ENCODE measurements at regions not wholly inside any gene's neighbourhood (a gene's known extent, or its start where the extent isn't known, plus 50 kb on each side); places are given as distances from the start of the nearest gene placed in this dataset.
A peak's percentile ranks its signal among the peaks of the same experiment; 100 is the strongest.

- Histone ChIP-seq H3K79me1 (replicated peaks; ENCODE audit: low read length, poor library complexity, severe bottlenecking) (no peaks in the 10 kb centered on the region), H3K9ac (ENCODE audit: low read length) (no peak overlapping the region), H3K36me3 (ENCODE audit: control insufficient read depth in 1 of 2, insufficient read depth in 2 of 2, low read depth in 1 of 2, low read length in 2 of 2) (peaks cover 0 to 3% of the 10 kb centered on the region in 2 experiments), H2BK15ac (ENCODE audit: low read depth, poor library complexity, severe bottlenecking) (peak overlapping the region; percentile 4), H3K4ac (ENCODE audit: low read depth in 1 of 2, low read length in 2 of 2) (peak overlapping the region in 1 of 2 experiments; percentile 25), H2AFZ (ENCODE audit: low read depth, low read length) (no peak overlapping the region), H3K9me3 (ENCODE audit: control insufficient read depth, low read length) (peaks cover 5% of the 10 kb centered on the region), H4K91ac (ENCODE audit: low read length) (peak overlapping the region; percentile 44), H3K4me3 (ENCODE audit: insufficient read depth in 1 of 2, low read depth in 1 of 2, low read length in 2 of 2) (no peak overlapping the region), H3K4me1 (ENCODE audit: control insufficient read depth, insufficient read depth, low read depth, low read length) (peaks cover 7% of the 10 kb centered on the region), H2AK5ac (ENCODE audit: low read length, severe bottlenecking) (no peak overlapping the region), H2BK120ac (ENCODE audit: low read depth, low read length) (no peak overlapping the region), H2BK12ac (ENCODE audit: low read length in 2 of 2) (no peak overlapping the region), H3K18ac (ENCODE audit: low read depth in 1 of 2, low read length in 2 of 2) (peak overlapping the region; percentile 32 to 35), H4K8ac (ENCODE audit: low read length) (no peak overlapping the region), H2BK5ac (ENCODE audit: low read depth, low read length, poor library complexity, severe bottlenecking) (no peak overlapping the region), H3K4me2 (ENCODE audit: low read length, poor library complexity, severe bottlenecking) (no peak overlapping the region), H3K14ac (ENCODE audit: low read length in 2 of 2) (peak overlapping the region in 1 of 2 experiments; percentile 31), H3K27ac (ENCODE audit: low read length, poor library complexity, severe bottlenecking) (no peak overlapping the region), H3K27me3 (ENCODE audit: control insufficient read depth in 1 of 2, insufficient read depth in 1 of 2, low read length in 2 of 2) (peaks cover 0 to 9% of the 10 kb centered on the region in 2 experiments), H3K23ac (ENCODE audit: low read length in 2 of 2) (no peak overlapping the region)
- no peak for DNase-seq
- 97% methylated on average over 17 of the region's 17 CpGs for WGBS
Measured at GRCh38 chr7:45986355-45987298, 65.6 kb upstream of the IGFBP3 start.

- Histone ChIP-seq H2BK120ac (ENCODE audit: low read depth, low read length) (no peak overlapping the region), H3K9me3 (ENCODE audit: control insufficient read depth, low read length) (peaks cover 5% of the 10 kb centered on the region), H3K14ac (ENCODE audit: low read length in 2 of 2) (no peak overlapping the region), H4K8ac (ENCODE audit: low read length) (no peak overlapping the region), H2BK5ac (ENCODE audit: low read depth, low read length, poor library complexity, severe bottlenecking) (no peak overlapping the region), H3K27ac (ENCODE audit: low read length, poor library complexity, severe bottlenecking) (no peak overlapping the region), H3K4me1 (ENCODE audit: control insufficient read depth, insufficient read depth, low read depth, low read length) (peaks cover 10% of the 10 kb centered on the region), H2AFZ (ENCODE audit: low read depth, low read length) (no peak overlapping the region), H3K79me1 (replicated peaks; ENCODE audit: low read length, poor library complexity, severe bottlenecking) (no peaks in the 10 kb centered on the region), H3K27me3 (ENCODE audit: control insufficient read depth in 1 of 2, insufficient read depth in 1 of 2, low read length in 2 of 2) (peaks cover 0 to 9% of the 10 kb centered on the region in 2 experiments), H2AK5ac (ENCODE audit: low read length, severe bottlenecking) (no peak overlapping the region), H3K4me3 (ENCODE audit: insufficient read depth in 1 of 2, low read depth in 1 of 2, low read length in 2 of 2) (no peak overlapping the region), H3K23ac (ENCODE audit: low read length in 2 of 2) (no peak overlapping the region), H3K9ac (ENCODE audit: low read length) (no peak overlapping the region), H3K4me2 (ENCODE audit: low read length, poor library complexity, severe bottlenecking) (no peak overlapping the region), H2BK12ac (ENCODE audit: low read length in 2 of 2) (no peak overlapping the region), H2BK15ac (ENCODE audit: low read depth, poor library complexity, severe bottlenecking) (no peak overlapping the region), H3K4ac (ENCODE audit: low read depth in 1 of 2, low read length in 2 of 2) (no peak overlapping the region), H3K18ac (ENCODE audit: low read depth in 1 of 2, low read length in 2 of 2) (peak overlapping the region; percentile 3 to 35), H4K91ac (ENCODE audit: low read length) (no peak overlapping the region), H3K36me3 (ENCODE audit: control insufficient read depth in 1 of 2, insufficient read depth in 2 of 2, low read depth in 1 of 2, low read length in 2 of 2) (peaks cover 0 to 3% of the 10 kb centered on the region in 2 experiments)
- DNase-seq, result peak; percentile 73
- 57% methylated on average over 4 of the region's 4 CpGs for WGBS
Measured at GRCh38 chr7:45985902-45986301, 64.8 kb upstream of the IGFBP3 start.

GRCh38 chr7:45984386-45985295 is 63.6 kb upstream of the IGFBP3 start:
- 90% methylated on average over 6 of the region's 6 CpGs for WGBS
- DNase-seq, result no peak

More at GRCh38 chr7:45984386-45985295, 63.6 kb upstream of the IGFBP3 start:
- Histone ChIP-seq H3K36me3 (ENCODE audit: control insufficient read depth in 1 of 2, insufficient read depth in 2 of 2, low read depth in 1 of 2, low read length in 2 of 2) (peaks cover 0 to 3% of the 10 kb centered on the region in 2 experiments), H3K9me3 (ENCODE audit: control insufficient read depth, low read length) (peaks cover 5% of the 10 kb centered on the region), H2BK12ac (ENCODE audit: low read length in 2 of 2) (peak overlapping the region; percentile 6 to 51), H3K4me3 (ENCODE audit: insufficient read depth in 1 of 2, low read depth in 1 of 2, low read length in 2 of 2) (no peak overlapping the region), H2BK15ac (ENCODE audit: low read depth, poor library complexity, severe bottlenecking) (peak overlapping the region; percentile 45), H2BK5ac (ENCODE audit: low read depth, low read length, poor library complexity, severe bottlenecking) (no peak overlapping the region), H3K9ac (ENCODE audit: low read length) (no peak overlapping the region), H3K4ac (ENCODE audit: low read depth in 1 of 2, low read length in 2 of 2) (no peak overlapping the region), H3K27me3 (ENCODE audit: control insufficient read depth in 1 of 2, insufficient read depth in 1 of 2, low read length in 2 of 2) (peaks cover 0 to 2% of the 10 kb centered on the region in 2 experiments), H2AFZ (ENCODE audit: low read depth, low read length) (peak overlapping the region; percentile 7), H3K23ac (ENCODE audit: low read length in 2 of 2) (no peak overlapping the region), H3K79me1 (replicated peaks; ENCODE audit: low read length, poor library complexity, severe bottlenecking) (no peaks in the 10 kb centered on the region), H3K4me1 (ENCODE audit: control insufficient read depth, insufficient read depth, low read depth, low read length) (peaks cover 18% of the 10 kb centered on the region), H4K8ac (ENCODE audit: low read length) (no peak overlapping the region), H3K4me2 (ENCODE audit: low read length, poor library complexity, severe bottlenecking) (no peak overlapping the region), H2BK120ac (ENCODE audit: low read depth, low read length) (no peak overlapping the region), H3K18ac (ENCODE audit: low read depth in 1 of 2, low read length in 2 of 2) (no peak overlapping the region), H4K91ac (ENCODE audit: low read length) (no peak overlapping the region), H2AK5ac (ENCODE audit: low read length, severe bottlenecking) (no peak overlapping the region), H3K27ac (ENCODE audit: low read length, poor library complexity, severe bottlenecking) (no peak overlapping the region), H3K14ac (ENCODE audit: low read length in 2 of 2) (no peak overlapping the region)

Measured in mesenchymal stem cell (in vitro differentiated cells and primary cell).